IMR-90 (cell line): ENCODE measurements at regions not wholly inside any gene's neighbourhood (a gene's known extent, or its start where the extent isn't known, plus 50 kb on each side); places are given as distances from the start of the nearest gene placed in this dataset.

Experiments
- ATAC-seq: fragments of 200-7000 bp; cut with Tn5 transposase; 2 replicates; pipeline ENCODE4 v1.9.1; 2020; ENCODE audit warnings: low read depth, mild to moderate bottlenecking, moderate library complexity
- BruUV-seq: library from RNA; stranded (reverse); fragments of 400-500 nt; replicated peaks from 2 replicates; lab custom pipeline; 2021; lab: Mats Ljungman, UMichigan
- CTCF ChIA-PET: fragments of 300-600 bp; formaldehyde crosslinking; extraction: SDS; loops from one replicate; lab custom pipeline; 2021; ENCODE audit warnings: antibody characterized with exemption; lab: Yijun Ruan, JAX
- POLR2A ChIA-PET: fragments of 300-600 bp; sonication (Branson Sonifier 250); formaldehyde crosslinking; loops from one replicate; lab custom pipeline; 2022; ENCODE audit warnings: antibody characterized with exemption; ENCODE audit not compliant: unreplicated experiment; lab: Charles Lee
- DNase-seq: peaks from one replicate; pipeline ENCODE4 v3.0.0; 2013
- H2AFZ ChIP-seq: replicated peaks from 2 replicates; pipeline ENCODE3; 2013; ENCODE audit warnings: low read length, mild to moderate bottlenecking; ENCODE audit not compliant: poor library complexity
- H2AK5ac ChIP-seq: 2 replicates; pipeline ENCODE4 v1.6.1; 2013; ENCODE audit warnings: low read depth, low read length, inconsistent platforms
- H2AK9ac ChIP-seq: replicated peaks from 2 replicates; pipeline ENCODE3; 2013; ENCODE audit warnings: mild to moderate bottlenecking, low read depth, low read length, moderate library complexity; ENCODE audit not compliant: poor library complexity
- H2BK120ac ChIP-seq: 2 replicates; pipeline ENCODE4 v1.6.1; 2013; ENCODE audit warnings: low read depth, low read length, inconsistent platforms
- H2BK15ac ChIP-seq: 3 replicates; pipeline ENCODE4 v1.6.1; 2013; ENCODE audit warnings: low read depth, low read length, inconsistent platforms
- H2BK20ac ChIP-seq: 2 replicates; pipeline ENCODE4 v1.6.1; 2013; ENCODE audit warnings: low read depth, mild to moderate bottlenecking, inconsistent platforms, low read length, moderate library complexity
- H2BK5ac ChIP-seq: 2 replicates; pipeline ENCODE4 v1.6.1; 2013; ENCODE audit warnings: mild to moderate bottlenecking, low read depth, low read length, inconsistent platforms; ENCODE audit not compliant: poor library complexity, severe bottlenecking
- H3K14ac ChIP-seq: replicated peaks from 2 replicates; pipeline ENCODE4 v1.6.1; 2013; ENCODE audit warnings: low read depth, low read length, inconsistent platforms
- H3K18ac ChIP-seq: 2 replicates; pipeline ENCODE4 v1.6.1; 2013; ENCODE audit warnings: low read depth, low read length, control low read depth
- H3K23ac ChIP-seq: 2 replicates; pipeline ENCODE4 v1.6.1; 2013; ENCODE audit warnings: low read depth, low read length, inconsistent platforms
- H3K27ac ChIP-seq: 2 replicates; pipeline ENCODE4 v1.5.1; 2013; ENCODE audit warnings: mild to moderate bottlenecking, control low read depth, low read length; ENCODE audit not compliant: insufficient read depth
- H3K27me3 ChIP-seq: 2 replicates; pipeline ENCODE4 v1.6.1; 2013; ENCODE audit warnings: low read length; ENCODE audit not compliant: control insufficient read depth, insufficient read depth
- H3K36me3 ChIP-seq: 2 replicates; pipeline ENCODE4 v1.6.1; 2013; ENCODE audit warnings: low read length, mixed read lengths; ENCODE audit not compliant: control insufficient read depth, insufficient read depth
- H3K4ac ChIP-seq: 2 replicates; pipeline ENCODE4 v1.6.1; 2013; ENCODE audit warnings: low read depth, low read length, inconsistent platforms
- H3K4me1 ChIP-seq: 2 replicates; pipeline ENCODE4 v1.6.1; 2013; ENCODE audit warnings: low read length, mixed read lengths; ENCODE audit not compliant: control insufficient read depth, insufficient read depth
- H3K4me2 ChIP-seq: 2 replicates; pipeline ENCODE4 v1.6.1; 2013; ENCODE audit warnings: low read depth, mild to moderate bottlenecking, control low read depth, low read length, moderate library complexity
- H3K4me3 ChIP-seq: 2 replicates; pipeline ENCODE4 v1.5.1; 2013; ENCODE audit warnings: low read depth, mild to moderate bottlenecking, control low read depth, low read length, moderate library complexity; ENCODE audit not compliant: insufficient read depth
- H3K56ac ChIP-seq: 2 replicates; pipeline ENCODE4 v1.6.1; 2013; ENCODE audit warnings: low read length, inconsistent platforms; ENCODE audit not compliant: insufficient read depth; ENCODE audit errors: extremely low read depth
- H3K79me1 ChIP-seq, 2 experiments: 2 replicates each; pipeline ENCODE4 v1.6.1; 2013; ENCODE audit warnings: low read length in 2 of 2, inconsistent platforms in 1 of 2, low read depth in 1 of 2
- H3K9ac ChIP-seq: 2 replicates; pipeline ENCODE4 v1.6.1; 2013; ENCODE audit warnings: low read depth, low read length, control low read depth
- H3K9me1 ChIP-seq: 2 replicates; pipeline ENCODE4 v1.6.1; 2013; ENCODE audit warnings: low read length, inconsistent platforms; ENCODE audit not compliant: insufficient read depth
- H3K9me3 ChIP-seq: 2 replicates; pipeline ENCODE4 v1.6.1; 2013; ENCODE audit warnings: low read length; ENCODE audit not compliant: control insufficient read depth, insufficient read depth
- H4K20me1 ChIP-seq: 2 replicates; pipeline ENCODE4 v1.6.1; 2013; ENCODE audit warnings: low read length, inconsistent platforms; ENCODE audit not compliant: insufficient read depth
- H4K5ac ChIP-seq: 2 replicates; pipeline ENCODE4 v1.6.1; 2013; ENCODE audit warnings: mild to moderate bottlenecking, low read depth, low read length, control low read depth
- H4K8ac ChIP-seq, 2 experiments: 2 replicates each; pipeline ENCODE4 v1.6.1; 2013; ENCODE audit warnings: low read depth in 2 of 2, low read length in 2 of 2, control low read depth in 1 of 2, inconsistent platforms in 1 of 2
- H4K91ac ChIP-seq: 2 replicates; pipeline ENCODE4 v1.6.1; 2013; ENCODE audit warnings: low read depth, low read length, inconsistent platforms; ENCODE audit not compliant: insufficient read depth
- MAFK ChIP-seq: IDR thresholded peaks from 2 replicates; pipeline ENCODE4 v1.6.1; 2012; ENCODE audit warnings: low read depth, low read length, improper control_type of control experiment
- NFE2L2 ChIP-seq: fragments of 150-350 bp; IDR thresholded peaks from 2 replicates; pipeline ENCODE4 v1.6.1; 2016; ENCODE audit warnings: low read depth, mild to moderate bottlenecking, low read length
- POLR2A ChIP-seq: IDR thresholded peaks from 2 replicates; pipeline ENCODE4 v1.6.1; 2012; ENCODE audit warnings: mild to moderate bottlenecking, low read depth, low read length
- RAD21 ChIP-seq: IDR thresholded peaks from 2 replicates; pipeline ENCODE4 v1.6.1; 2012; ENCODE audit warnings: low read length, improper control_type of control experiment
- WGBS, 2 experiments: methylation state at CpG; one replicate each; pipeline versions ENCODE4 v1.1.5 to v1.1.7; 2013; ENCODE audit warnings: missing lambda C conversion rate in 2 of 2; ENCODE audit not compliant: insufficient read length in 1 of 2; ENCODE audit errors: extremely low coverage in 2 of 2; 5-methylcytosine and 5-hydroxymethylcytosine counted together
- dilution Hi-C: fragments of 300-500 bp; cut with HindIII; formaldehyde crosslinking; loops from one replicate; pipeline ENCODE4 v1.14.3; 2018; ENCODE audit warnings: low sequenced_read_pairs; ENCODE audit not compliant: unreplicated experiment
- in situ Hi-C: fragments of 300-500 bp; cut with MboI; formaldehyde crosslinking; loops from 3 replicates; pipeline ENCODE4 v1.14.3; 2019; ENCODE audit warnings: low sequenced_read_pairs, inconsistent platforms, mixed read lengths
- intact Hi-C: fragments of 100-400 bp; cut with micrococcal nuclease; formaldehyde crosslinking; loops from 2 replicates; pipeline ENCODE4 v1.10.0; 2022

- no peak for TF ChIP-seq NFE2L2
Observed at GRCh38 chr16:54431041-54431996, 144.7 kb upstream of the IRX3 start (continued).

DNA sequence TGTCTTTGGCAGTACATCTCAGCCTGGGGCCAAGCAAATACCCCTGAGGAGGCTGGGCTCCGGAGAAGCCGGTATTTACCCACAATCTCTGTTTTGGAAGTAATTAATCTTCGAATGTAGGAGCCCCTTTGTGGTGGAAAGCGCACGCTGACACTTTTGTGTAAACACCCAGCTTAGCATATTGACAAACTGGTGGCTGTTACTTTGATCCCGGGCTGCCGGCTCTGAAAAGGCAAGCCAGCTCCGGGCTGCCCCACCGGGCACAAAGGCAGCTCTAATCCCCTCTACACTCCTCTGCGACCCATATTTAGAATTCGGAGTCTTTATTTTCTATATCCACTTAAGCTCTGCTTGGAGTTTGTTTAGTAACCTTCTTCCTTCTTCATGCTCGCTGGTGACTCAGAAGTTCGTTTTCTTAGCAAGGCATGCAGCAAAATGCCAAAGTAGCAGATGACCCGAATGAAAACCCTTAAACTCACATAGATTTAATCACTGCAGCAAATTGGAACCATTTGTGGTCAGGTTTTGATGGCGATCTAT is 144.0 kb upstream of the IRX3 start:
- Histone ChIP-seq H3K23ac (no peak overlapping the region), H3K18ac (no peak overlapping the region), H3K79me1 (no peaks in the 10 kb centered on the region), H3K9me1 (no peaks in the 10 kb centered on the region), H3K27ac (no peak overlapping the region), H4K5ac (no peak overlapping the region), H4K8ac (no peak overlapping the region), H3K4me1 (no peaks in the 10 kb centered on the region), H2BK120ac (no peak overlapping the region), H2BK5ac (no peak overlapping the region), H2AFZ (no peak overlapping the region), H3K4me2 (no peak overlapping the region; the same call in 1 of the 2 replicates), H3K36me3 (no peaks in the 10 kb centered on the region), H2AK5ac (no peak overlapping the region), H4K91ac (no peak overlapping the region), H3K9me3 (no peaks in the 10 kb centered on the region), H3K14ac (no peak overlapping the region), H3K4me3 (no peak overlapping the region), H3K56ac (no peak overlapping the region), H3K9ac (no peak overlapping the region), H3K4ac (no peak overlapping the region), H4K20me1 (no peaks in the 10 kb centered on the region), H2BK15ac (no peak overlapping the region), H2BK20ac (no peak overlapping the region), H3K27me3 (peaks cover 3% of the 10 kb centered on the region; the same call in 1 of the 2 replicates), H2AK9ac (no peak overlapping the region)
- DNase-seq = peak; percentile 29
- dilution Hi-C loops (no loop called here), in situ Hi-C loops (no loop called here), intact Hi-C loops (no loop called here)
- CTCF ChIA-PET = interaction anchor here (0.5 kb wide), 1 partner anchor 497 kb away, joined by 3 read pairs; no protein-coding TSS in a partner anchor
- POLR2A ChIA-PET = no interaction called here
- TF ChIP-seq POLR2A = no peak
- TF ChIP-seq RAD21 = no peak
- TF ChIP-seq MAFK = no peak
- BruUV-seq = no TSS peak
- peak; percentile 51; the same call in 1 of the 2 replicates for ATAC-seq
- WGBS, 2 experiments = 6% methylated on average over 3 of the region's 15 CpGs; no CpG with 5 or more reads in 1 of the 2 experiments
